H1 (cell line): ENCODE measurements at regions not wholly inside any gene's neighbourhood (a gene's known extent, or its start where the extent isn't known, plus 50 kb on each side); places are given as distances from the start of the nearest gene placed in this dataset.

ENCODE experiments used
- CTCF ChIA-PET: fragments of 300-600 bp; sonication (Branson Sonifier 250); formaldehyde crosslinking; loops from one replicate; lab custom pipeline; 2021; ENCODE audit not compliant: partially characterized antibody; lab: Charles Lee
- POLR2A ChIA-PET: fragments of 300-600 bp; sonication (Branson Sonifier 250); formaldehyde crosslinking; loops from one replicate; lab custom pipeline; 2021; ENCODE audit warnings: inconsistent platforms; ENCODE audit not compliant: partially characterized antibody; lab: Charles Lee
- DNase-seq, 2 experiments: peaks; one replicate each; pipeline versions ENCODE4 v3.0.0 to v3.0.0-alpha.2; 2010 to 2022; ENCODE audit warnings: low spot score in 2 of 2, low read depth in 1 of 2, mixed read lengths in 1 of 2
- FAIRE-seq: peaks from 2 replicates; lab custom pipeline; 2011; peaks lifted over from hg19 to GRCh38; lab: Jason Lieb, UNC
- H2AFZ ChIP-seq: 2 replicates; pipeline ENCODE4 v1.8.1; 2012; ENCODE audit warnings: low read length, inconsistent platforms
- H2AK5ac ChIP-seq: 2 replicates; pipeline ENCODE4 v1.6.1; 2013; ENCODE audit warnings: low read depth, low read length
- H2BK120ac ChIP-seq: replicated peaks from 2 replicates; pipeline ENCODE3; 2013; ENCODE audit warnings: low read depth, low read length, inconsistent platforms
- H2BK12ac ChIP-seq: 2 replicates; pipeline ENCODE4 v1.6.1; 2013; ENCODE audit warnings: low read depth, low read length
- H2BK15ac ChIP-seq: 2 replicates; pipeline ENCODE4 v1.6.1; 2013; ENCODE audit warnings: low read length
- H2BK20ac ChIP-seq: 2 replicates; pipeline ENCODE4 v1.6.1; 2013; ENCODE audit warnings: low read length
- H2BK5ac ChIP-seq: 2 replicates; pipeline ENCODE4 v1.6.1; 2013; ENCODE audit warnings: low read depth, low read length
- H3K14ac ChIP-seq: 2 replicates; pipeline ENCODE4 v1.6.1; 2013; ENCODE audit warnings: inconsistent platforms; ENCODE audit not compliant: insufficient read length
- H3K18ac ChIP-seq: 2 replicates; pipeline ENCODE4 v1.6.1; 2013; ENCODE audit warnings: low read length; ENCODE audit errors: extremely low read depth
- H3K23ac ChIP-seq: 2 replicates; pipeline ENCODE4 v1.6.1; 2013; ENCODE audit warnings: inconsistent platforms; ENCODE audit not compliant: insufficient read length
- H3K23me2 ChIP-seq: 2 replicates; pipeline ENCODE4 v1.6.1; 2013; ENCODE audit warnings: low read depth, low read length
- H3K27ac ChIP-seq: 2 replicates; pipeline ENCODE4 v1.6.1; 2011; ENCODE audit warnings: low read depth, low read length, inconsistent platforms
- H3K27me3 ChIP-seq, 4 experiments: replicated peaks in 1 of 4; 1 replicate in 1 of 4; 2 replicates in 3 of 4; pipeline versions ENCODE4 v1.6.1 to v1.8.1; 2011 to 2013; ENCODE audit warnings: low read length in 3 of 4, mild to moderate bottlenecking in 3 of 4, inconsistent platforms in 2 of 4, mixed read lengths in 2 of 4, moderate library complexity in 1 of 4; ENCODE audit not compliant: control insufficient read depth in 3 of 4, insufficient read depth in 3 of 4; ENCODE audit errors: extremely low read depth in 1 of 4
- H3K36me3 ChIP-seq, 4 experiments: 2 replicates each; pipeline versions ENCODE4 v1.6.1 to v1.8.1; 2011 to 2013; ENCODE audit warnings: mild to moderate bottlenecking in 4 of 4, low read length in 3 of 4, moderate library complexity in 2 of 4, control low read depth in 1 of 4, inconsistent platforms in 1 of 4; ENCODE audit not compliant: insufficient read depth in 4 of 4, control insufficient read depth in 2 of 4
- H3K4ac ChIP-seq: replicated peaks from 2 replicates; pipeline ENCODE3; 2013; ENCODE audit warnings: low read length, low read depth, mixed read lengths, inconsistent platforms; ENCODE audit not compliant: insufficient read length
- H3K4me1 ChIP-seq, 4 experiments: replicated peaks in 1 of 4; 1 replicate in 1 of 4; 2 replicates in 3 of 4; pipeline versions ENCODE4 v1.6.1 to v1.8.1; 2011 to 2013; ENCODE audit warnings: low read length in 3 of 4, inconsistent platforms in 2 of 4, mixed read lengths in 1 of 4; ENCODE audit not compliant: insufficient read depth in 4 of 4, control insufficient read depth in 3 of 4
- H3K4me2 ChIP-seq, 2 experiments: 2 replicates each; pipeline versions ENCODE4 v1.6.1 to v1.8.1; 2011 to 2013; ENCODE audit warnings: low read depth in 2 of 2, low read length in 2 of 2, control low read depth in 1 of 2, inconsistent platforms in 1 of 2, mild to moderate bottlenecking in 1 of 2; ENCODE audit not compliant: insufficient read depth in 1 of 2
- H3K4me3 ChIP-seq, 4 experiments: fragments of 200-600, 300-600 bp in 1 of 4; sonication (generic), shearing (Covaris generic), sonication (Bioruptor Twin) in 1 of 4; 2 replicates each; pipeline versions ENCODE4 v1.5.1 to v1.8.1; 2011 to 2016; ENCODE audit warnings: low read length in 4 of 4, low read depth in 3 of 4, control low read depth in 2 of 4, inconsistent platforms in 2 of 4, mild to moderate bottlenecking in 2 of 4, mixed read lengths in 1 of 4, moderate library complexity in 1 of 4; ENCODE audit not compliant: insufficient read depth in 2 of 4; ENCODE audit errors: extremely low read depth in 1 of 4
- H3K56ac ChIP-seq: replicated peaks from 2 replicates; pipeline ENCODE3; 2013; ENCODE audit warnings: low read depth, mild to moderate bottlenecking, mixed read lengths, low read length, inconsistent platforms; ENCODE audit not compliant: insufficient read length
- H3K79me1 ChIP-seq: 2 replicates; pipeline ENCODE4 v1.6.1; 2013; ENCODE audit warnings: low read depth, low read length, control low read depth
- H3K79me2 ChIP-seq, 2 experiments: 2 replicates each; pipeline versions ENCODE4 v1.6.1 to v1.8.1; 2012 to 2013; ENCODE audit warnings: low read length in 2 of 2, mild to moderate bottlenecking in 2 of 2, inconsistent platforms in 1 of 2; ENCODE audit not compliant: insufficient read depth in 2 of 2, control insufficient read depth in 1 of 2
- H3K9ac ChIP-seq, 4 experiments: replicated peaks in 1 of 4; 1 replicate in 1 of 4; 2 replicates in 3 of 4; pipeline versions ENCODE4 v1.6.1 to v1.8.1; 2011 to 2013; ENCODE audit warnings: low read depth in 3 of 4, low read length in 3 of 4, control low read depth in 2 of 4, mild to moderate bottlenecking in 2 of 4, moderate library complexity in 2 of 4, inconsistent platforms in 1 of 4; ENCODE audit errors: extremely low read depth in 1 of 4
- H3K9me3 ChIP-seq, 2 experiments: 2 replicates each; pipeline versions ENCODE4 v1.6.1 to v1.8.1; 2012 to 2013; ENCODE audit warnings: mild to moderate bottlenecking in 2 of 2, moderate library complexity in 2 of 2, control low read depth in 1 of 2, inconsistent platforms in 1 of 2, low read depth in 1 of 2, low read length in 1 of 2, mixed read lengths in 1 of 2; ENCODE audit not compliant: insufficient read depth in 2 of 2
- H4K20me1 ChIP-seq, 2 experiments: replicated peaks in 1 of 2; 2 replicates each; pipeline versions ENCODE3 to v1.8.1; 2011 to 2013; ENCODE audit warnings: inconsistent platforms in 2 of 2, low read length in 2 of 2, mild to moderate bottlenecking in 1 of 2; ENCODE audit not compliant: insufficient read depth in 2 of 2, control insufficient read depth in 1 of 2
- H4K5ac ChIP-seq: 2 replicates; pipeline ENCODE4 v1.6.1; 2013; ENCODE audit warnings: low read length, low read depth, mixed read lengths, inconsistent platforms; ENCODE audit not compliant: insufficient read length
- H4K8ac ChIP-seq: 2 replicates; pipeline ENCODE4 v1.8.0; 2013; ENCODE audit warnings: mild to moderate bottlenecking, moderate library complexity, low read length, inconsistent platforms; ENCODE audit not compliant: insufficient read depth; ENCODE audit errors: extremely low read depth
- H4K91ac ChIP-seq: replicated peaks from 2 replicates; pipeline ENCODE3; 2013; ENCODE audit warnings: low read length, mixed read lengths, inconsistent platforms; ENCODE audit not compliant: insufficient read length
- ASH2L ChIP-seq: fragments of 200-600, 300-600 bp; sonication (generic); IDR thresholded peaks from one replicate; pipeline ENCODE4 v1.7.1; 2017; ENCODE audit warnings: low read length
- BACH1 ChIP-seq: IDR thresholded peaks from 2 replicates; pipeline ENCODE4 v1.6.1; 2012; ENCODE audit warnings: low read length, improper control_type of control experiment
- CBX5 ChIP-seq: fragments of 300-800, 300-1000 bp; sonication (generic); IDR thresholded peaks from 2 replicates; pipeline ENCODE4 v1.7.1; 2016; ENCODE audit warnings: antibody characterized with exemption, low read length, low read depth
- CHD1 ChIP-seq: IDR thresholded peaks from 2 replicates; pipeline ENCODE4 v1.6.1; 2012; ENCODE audit warnings: low read depth, low read length, improper control_type of control experiment
- CTCF ChIP-seq, 3 experiments: IDR thresholded peaks; 1 replicate in 2 of 3; 2 replicates in 1 of 3; pipeline versions ENCODE4 v1.5.1 to v1.6.1; 2011; ENCODE audit warnings: low read length in 3 of 3, mild to moderate bottlenecking in 3 of 3, inconsistent platforms in 2 of 3, low read depth in 1 of 3, moderate library complexity in 1 of 3; ENCODE audit not compliant: insufficient read depth in 1 of 3; ENCODE audit errors: control extremely low read depth in 1 of 3
- KDM5A ChIP-seq: fragments of 200-600 bp; IDR thresholded peaks from 2 replicates; pipeline ENCODE4 v1.7.1; 2012; ENCODE audit warnings: mild to moderate bottlenecking, low read length, inconsistent platforms, mixed read lengths
- MAFK ChIP-seq: IDR thresholded peaks from 2 replicates; pipeline ENCODE4 v1.6.1; 2012; ENCODE audit warnings: low read depth, mild to moderate bottlenecking, improper control_type of control experiment, low read length
- MAX ChIP-seq: IDR thresholded peaks from 2 replicates; pipeline ENCODE4 v1.6.1; 2012; ENCODE audit warnings: inconsistent platforms
- NANOG ChIP-seq: IDR thresholded peaks from 2 replicates; pipeline ENCODE4 v1.6.1; 2011; ENCODE audit warnings: low read length, low read depth, mild to moderate bottlenecking, inconsistent platforms; ENCODE audit not compliant: insufficient read depth, poor library complexity, severe bottlenecking
- SIX5 ChIP-seq: IDR thresholded peaks from 2 replicates; pipeline ENCODE4 v1.6.1; 2011; ENCODE audit warnings: mild to moderate bottlenecking, low read depth, low read length
- TAF1 ChIP-seq: IDR thresholded peaks from 2 replicates; pipeline ENCODE4 v1.6.1; 2011; ENCODE audit warnings: mild to moderate bottlenecking, low read depth, low read length
- ZNF274 ChIP-seq: IDR thresholded peaks from 2 replicates; pipeline ENCODE4 v1.7.0; 2012; ENCODE audit warnings: low read length, borderline replicate concordance; ENCODE audit errors: extremely low read depth
- WGBS, 2 experiments: shearing (Covaris generic) in 1 of 2; methylation state at CpG; one replicate each; pipeline versions ENCODE4 v1.1.6 to v1.1.7; 2013 to 2015; ENCODE audit warnings: low lambda C conversion rate in 2 of 2, mixed read lengths in 2 of 2, inconsistent platforms in 1 of 2, low coverage in 1 of 2, missing lambda C conversion rate in 1 of 2; ENCODE audit not compliant: insufficient replicate concordance in 2 of 2, insufficient coverage in 1 of 2, insufficient read length in 1 of 2; ENCODE audit errors: extremely low coverage in 1 of 2, missing lambda C conversion rate in 1 of 2; 5-methylcytosine and 5-hydroxymethylcytosine counted together

GRCh38 chr5:33035851-33036527 is 324.9 kb downstream of the NPR3 start:
- Histone ChIP-seq H3K56ac (no peak overlapping the region), H3K79me1 (no peaks in the 10 kb centered on the region), H2BK15ac (no peak overlapping the region), H4K8ac (no peak overlapping the region), H2BK20ac (no peak overlapping the region), H2BK5ac (no peak overlapping the region), H4K91ac (no peak overlapping the region), H2AFZ (no peak overlapping the region), H3K23ac (no peak overlapping the region), H3K4me3 (no peak overlapping the region), H3K27me3 (no peaks in the 10 kb centered on the region), H2BK12ac (no peak overlapping the region), H3K4me1 (no peaks in the 10 kb centered on the region), H3K9ac (no peak overlapping the region), H3K9me3 (no peaks in the 10 kb centered on the region), H3K18ac (no peak overlapping the region), H3K4ac (no peak overlapping the region), H3K27ac (no peak overlapping the region), H3K4me2 (no peak overlapping the region), H4K5ac (no peak overlapping the region), H3K79me2 (no peaks in the 10 kb centered on the region), H2AK5ac (no peak overlapping the region), H3K23me2 (no peaks in the 10 kb centered on the region; the same call in 1 of the 2 replicates), H2BK120ac (no peak overlapping the region), H3K14ac (no peak overlapping the region), H4K20me1 (no peaks in the 10 kb centered on the region), H3K36me3 (no peaks in the 10 kb centered on the region)
- WGBS, 2 experiments = 88% methylated on average over 3 of the region's 3 CpGs; no CpG with 5 or more reads in 1 of the 2 experiments
- no peak for FAIRE-seq
- DNase-seq = no peak
- POLR2A ChIA-PET = no interaction called here
- CTCF ChIA-PET = no interaction called here
- TF ChIP-seq NANOG (no peak), CTCF (IDR thresholded peaks at IDR 0.05; ENCODE audit: control extremely low read depth in 1 of 3, insufficient read depth in 1 of 3, low read depth in 1 of 3, low read length in 3 of 3) (no peak), SIX5 (no peak), ZNF274 (no peak), TAF1 (no peak), CBX5 (no peak), CHD1 (no peak), ASH2L (no peak), KDM5A (no peak), BACH1 (no peak), MAFK (no peak), MAX (no peak)
